ENCODE measurements at regions not wholly inside any gene's neighbourhood (a gene's known extent, or its start where the extent isn't known, plus 50 kb on each side); places are given as distances from the start of the nearest gene placed in this dataset.

- DNase-seq, result no peak
These were observed 96.8 kb upstream of the ATP1B1 start for GRCh38 chr1:169009666-169010065.

- DNase-seq, result no peak
These were observed 94.1 kb upstream of the ATP1B1 start for GRCh38 chr1:169012416-169012815.

- no peak for DNase-seq
These were observed 92.7 kb upstream of the ATP1B1 start for GRCh38 chr1:169013821-169014220.

GRCh38 chr1:169015464-169015863 lies 91.0 kb upstream of the ATP1B1 start:
- DNase-seq, result no peak

GRCh38 chr1:169018751-169019150 lies 87.7 kb upstream of the ATP1B1 start:
- no peak for DNase-seq

- DNase-seq, result no peak
These were observed 87.0 kb upstream of the ATP1B1 start for GRCh38 chr1:169019419-169020058.

GRCh38 chr1:169020684-169021083 lies 85.8 kb upstream of the ATP1B1 start:
- no peak for DNase-seq

GRCh38 chr1:169022648-169023047 lies 83.8 kb upstream of the ATP1B1 start:
- no peak for DNase-seq

GRCh38 chr1:169024255-169024654 lies 82.2 kb upstream of the ATP1B1 start:
- DNase-seq, result no peak

- no peak for DNase-seq
These were observed 81.7 kb upstream of the ATP1B1 start for GRCh38 chr1:169024800-169025271.

- DNase-seq, result no peak
These were observed 81.1 kb upstream of the ATP1B1 start for GRCh38 chr1:169025412-169025811.

GRCh38 chr1:169027607-169028320 lies 78.7 kb upstream of the ATP1B1 start:
- no peak for DNase-seq

- no peak for DNase-seq
These were observed 74.8 kb upstream of the ATP1B1 start for GRCh38 chr1:169031566-169032224.

GRCh38 chr1:169041366-169041765 lies 65.1 kb upstream of the ATP1B1 start:
- peak in 1 of 56 donors; percentile 8 for DNase-seq

GRCh38 chr1:169042377-169042776 lies 64.1 kb upstream of the ATP1B1 start:
- no peak for DNase-seq

GRCh38 chr1:169043823-169044222 lies 62.7 kb upstream of the ATP1B1 start:
- DNase-seq, result no peak

- peak in 2 of 56 donors; percentile 6 to 10 for DNase-seq
These were observed 62.2 kb upstream of the ATP1B1 start for GRCh38 chr1:169044296-169044695.

GRCh38 chr1:169044971-169045370 lies 61.5 kb upstream of the ATP1B1 start:
- DNase-seq, result no peak

GRCh38 chr1:169046671-169047070 lies 59.8 kb upstream of the ATP1B1 start:
- no peak for DNase-seq

- DNase-seq, result no peak
These were observed 59.4 kb upstream of the ATP1B1 start for GRCh38 chr1:169047074-169047473.

GRCh38 chr1:169048043-169048442 lies 58.4 kb upstream of the ATP1B1 start:
- DNase-seq, result no peak

- no peak for DNase-seq
These were observed 57.1 kb upstream of the ATP1B1 start for GRCh38 chr1:169049258-169049938.
